H9 (cell line): ENCODE measurements at regions not wholly inside any gene's neighbourhood (a gene's known extent, or its start where the extent isn't known, plus 50 kb on each side); places are given as distances from the start of the nearest gene placed in this dataset.

Source experiments
- DNase-seq: peaks from one replicate; pipeline ENCODE4 v3.0.0-alpha.2; 2017
- H2AFZ ChIP-seq: one replicate; pipeline ENCODE4 v1.6.1; 2013; ENCODE audit warnings: mild to moderate bottlenecking, low read length, control low read depth, moderate library complexity
- H2AK5ac ChIP-seq: 2 replicates; pipeline ENCODE4 v1.6.1; 2013; ENCODE audit warnings: low read length, control low read depth, mixed read lengths; ENCODE audit not compliant: insufficient read length
- H2BK120ac ChIP-seq: one replicate; pipeline ENCODE4 v1.6.1; 2013; ENCODE audit warnings: low read depth, mild to moderate bottlenecking, low read length, control low read depth, inconsistent platforms; ENCODE audit not compliant: poor library complexity, severe bottlenecking
- H2BK12ac ChIP-seq: 2 replicates; pipeline ENCODE4 v1.6.1; 2013; ENCODE audit warnings: low read length, control low read depth, mixed read lengths, low read depth; ENCODE audit not compliant: insufficient read length
- H2BK15ac ChIP-seq: 2 replicates; pipeline ENCODE4 v1.6.1; 2013; ENCODE audit warnings: low read depth, low read length, control low read depth
- H2BK20ac ChIP-seq: one replicate; pipeline ENCODE4 v1.6.1; 2013; ENCODE audit warnings: low read depth, mild to moderate bottlenecking, low read length, control low read depth, inconsistent platforms; ENCODE audit not compliant: poor library complexity, severe bottlenecking
- H2BK5ac ChIP-seq: 2 replicates; pipeline ENCODE4 v1.6.1; 2013; ENCODE audit warnings: low read length, control low read depth, mixed read lengths; ENCODE audit not compliant: insufficient read length
- H3K14ac ChIP-seq: 2 replicates; pipeline ENCODE4 v1.6.1; 2013; ENCODE audit warnings: low read length, control low read depth; ENCODE audit not compliant: insufficient read depth
- H3K18ac ChIP-seq: 2 replicates; pipeline ENCODE4 v1.6.1; 2013; ENCODE audit warnings: low read depth, mild to moderate bottlenecking, mixed read lengths, low read length, control low read depth; ENCODE audit not compliant: insufficient read length
- H3K23ac ChIP-seq: 2 replicates; pipeline ENCODE4 v1.6.1; 2013; ENCODE audit warnings: low read length, control low read depth, mixed read lengths, low read depth; ENCODE audit not compliant: insufficient read length
- H3K23me2 ChIP-seq: 2 replicates; pipeline ENCODE4 v1.6.1; 2013; ENCODE audit warnings: low read depth, mild to moderate bottlenecking, mixed read lengths, low read length, control low read depth; ENCODE audit not compliant: insufficient read length, poor library complexity, severe bottlenecking
- H3K27ac ChIP-seq: 2 replicates; pipeline ENCODE4 v1.5.1; 2013; ENCODE audit warnings: low read length, control low read depth, mixed read lengths, low read depth; ENCODE audit not compliant: insufficient read length
- H3K27me3 ChIP-seq: 2 replicates; pipeline ENCODE4 v1.6.1; 2013; ENCODE audit warnings: low read length, control low read depth, inconsistent platforms; ENCODE audit not compliant: insufficient read depth
- H3K4ac ChIP-seq: 2 replicates; pipeline ENCODE4 v1.6.1; 2013; ENCODE audit warnings: low read depth, mild to moderate bottlenecking, control low read depth, inconsistent platforms, low read length, moderate library complexity
- H3K4me1 ChIP-seq: 2 replicates; pipeline ENCODE4 v1.6.1; 2013; ENCODE audit warnings: low read length, control low read depth, inconsistent platforms; ENCODE audit not compliant: insufficient read depth
- H3K4me2 ChIP-seq: 2 replicates; pipeline ENCODE4 v1.6.1; 2013; ENCODE audit warnings: low read length, control low read depth, mixed read lengths; ENCODE audit not compliant: insufficient read length, insufficient read depth
- H3K56ac ChIP-seq: 2 replicates; pipeline ENCODE4 v1.6.1; 2013; ENCODE audit warnings: low read depth, mild to moderate bottlenecking, mixed read lengths, low read length, control low read depth; ENCODE audit not compliant: insufficient read length
- H3K79me1 ChIP-seq: 2 replicates; pipeline ENCODE4 v1.6.1; 2013; ENCODE audit warnings: low read depth, mild to moderate bottlenecking, moderate library complexity, low read length, control low read depth, inconsistent platforms; ENCODE audit not compliant: insufficient read depth, poor library complexity, severe bottlenecking
- H3K79me2 ChIP-seq: 2 replicates; pipeline ENCODE4 v1.6.1; 2013; ENCODE audit warnings: low read length, control low read depth, inconsistent platforms; ENCODE audit not compliant: insufficient read depth
- H3K9ac ChIP-seq: 2 replicates; pipeline ENCODE4 v1.6.1; 2013; ENCODE audit warnings: low read length, control low read depth, mixed read lengths; ENCODE audit not compliant: insufficient read length; ENCODE audit errors: extremely low read depth
- H3K9me3 ChIP-seq: one replicate; pipeline ENCODE4 v1.6.1; 2013; ENCODE audit warnings: low read depth, low read length, inconsistent platforms; ENCODE audit not compliant: control insufficient read depth
- H3T11ph ChIP-seq: one replicate; pipeline ENCODE4 v1.6.1; 2013; ENCODE audit warnings: mild to moderate bottlenecking, low read length, control low read depth, inconsistent platforms
- H4K20me1 ChIP-seq: one replicate; pipeline ENCODE4 v1.6.1; 2013; ENCODE audit not compliant: control insufficient read depth, insufficient read length, insufficient read depth
- H4K5ac ChIP-seq: 2 replicates; pipeline ENCODE4 v1.6.1; 2013; ENCODE audit warnings: low read depth, mild to moderate bottlenecking, mixed read lengths, low read length, control low read depth; ENCODE audit not compliant: insufficient read length
- H4K8ac ChIP-seq: replicated peaks from 2 replicates; pipeline ENCODE4 v1.6.1; 2013; ENCODE audit warnings: low read length, control low read depth, mixed read lengths, low read depth; ENCODE audit not compliant: insufficient read length
- H4K91ac ChIP-seq: 2 replicates; pipeline ENCODE4 v1.6.1; 2013; ENCODE audit warnings: low read depth, mild to moderate bottlenecking, moderate library complexity, mixed read lengths, low read length, control low read depth; ENCODE audit not compliant: insufficient read length
- H3K27ac Mint-ChIP-seq, 3 experiments: 2 replicates in 2 of 3; 3 replicates in 1 of 3; pipeline ENCODE4 v1.8.0; 2020 to 2021; ENCODE audit warnings: mixed read lengths in 3 of 3, mild to moderate bottlenecking in 1 of 3, moderate library complexity in 1 of 3
- H3K27me3 Mint-ChIP-seq: 2 replicates; pipeline ENCODE4 v1.8.0; 2021; ENCODE audit warnings: low read depth, mild to moderate bottlenecking, moderate library complexity, mixed read lengths
- H3K36me3 Mint-ChIP-seq, 3 experiments: 2 replicates in 2 of 3; 3 replicates in 1 of 3; pipeline ENCODE4 v1.8.0; 2020 to 2021; ENCODE audit warnings: low read depth in 3 of 3, mixed read lengths in 3 of 3; ENCODE audit not compliant: insufficient read depth in 1 of 3
- H3K4me1 Mint-ChIP-seq, 2 experiments: 2 replicates each; pipeline ENCODE4 v1.8.0; 2020; ENCODE audit warnings: mixed read lengths in 2 of 2
- H3K4me3 Mint-ChIP-seq, 2 experiments: 2 replicates in 1 of 2; 3 replicates in 1 of 2; pipeline ENCODE4 v1.8.0; 2020 to 2021; ENCODE audit warnings: mild to moderate bottlenecking in 2 of 2, mixed read lengths in 2 of 2, moderate library complexity in 1 of 2
- H3K9me3 Mint-ChIP-seq, 2 experiments: 2 replicates in 1 of 2; 3 replicates in 1 of 2; pipeline ENCODE4 v1.8.0; 2020; ENCODE audit warnings: mild to moderate bottlenecking in 2 of 2, mixed read lengths in 2 of 2, moderate library complexity in 1 of 2
- WGBS: extraction: QIAGEN DNeasy Blood & Tissue Kit; methylation state at CpG from one replicate; pipeline ENCODE4 v1.1.7; 2013; ENCODE audit warnings: missing lambda C conversion rate, low lambda C conversion rate, mixed read lengths; ENCODE audit not compliant: insufficient read length; ENCODE audit errors: extremely low coverage; 5-methylcytosine and 5-hydroxymethylcytosine counted together
- TF ChIP-seq, protein P1 (sequence below): fragments of 200-600 bp; sonication (generic); conservative IDR thresholded peaks from 3 replicates; pipeline ENCODE4 v1.8.0; 2021; ENCODE audit warnings: antibody characterized with exemption, mild to moderate bottlenecking

DNA sequence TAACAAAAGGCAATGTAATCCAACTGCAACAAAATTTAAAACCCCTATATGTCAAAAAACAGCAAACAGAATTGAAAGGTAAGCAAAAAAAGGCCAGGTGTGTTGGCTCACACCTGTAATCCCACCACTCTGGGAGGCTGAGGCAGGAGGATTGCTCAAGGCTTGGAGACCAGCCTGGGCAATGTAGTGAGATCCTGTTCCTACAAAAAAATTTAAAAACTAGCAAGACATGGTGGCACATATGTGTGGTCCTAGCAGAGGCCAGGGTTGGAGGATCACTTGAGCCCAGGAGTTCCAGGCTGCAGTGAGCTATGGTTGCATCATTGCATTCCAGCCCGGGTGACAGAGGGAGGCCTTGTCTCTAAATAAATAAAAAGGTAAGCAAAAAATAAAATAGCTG, 212.1 kb upstream of the KLF14 start:
- H3K79me2 ChIP-seq, result no peaks in the 10 kb centered on the region
- no peak overlapping the region for H2BK15ac ChIP-seq
- no peak overlapping the region for H2BK20ac ChIP-seq
- H4K20me1 ChIP-seq, result no peaks in the 10 kb centered on the region
- no peaks in the 10 kb centered on the region; a peak in 1 of 5 replicates for H3K9me3 Mint-ChIP-seq
- no peak overlapping the region for H3K27ac ChIP-seq
- no peak overlapping the region for H4K91ac ChIP-seq
- H3K36me3 Mint-ChIP-seq, result no peaks in the 10 kb centered on the region; a peak in 3 of 7 replicates
- H2AFZ ChIP-seq, result no peak overlapping the region
- H3T11ph ChIP-seq, result no peak overlapping the region
- no peak overlapping the region for H3K23ac ChIP-seq
- H3K56ac ChIP-seq, result no peak overlapping the region
- H3K9me3 ChIP-seq, result no peaks in the 10 kb centered on the region
- no peaks in the 10 kb centered on the region for H3K27me3 ChIP-seq
- TF ChIP-seq, protein P1, sequence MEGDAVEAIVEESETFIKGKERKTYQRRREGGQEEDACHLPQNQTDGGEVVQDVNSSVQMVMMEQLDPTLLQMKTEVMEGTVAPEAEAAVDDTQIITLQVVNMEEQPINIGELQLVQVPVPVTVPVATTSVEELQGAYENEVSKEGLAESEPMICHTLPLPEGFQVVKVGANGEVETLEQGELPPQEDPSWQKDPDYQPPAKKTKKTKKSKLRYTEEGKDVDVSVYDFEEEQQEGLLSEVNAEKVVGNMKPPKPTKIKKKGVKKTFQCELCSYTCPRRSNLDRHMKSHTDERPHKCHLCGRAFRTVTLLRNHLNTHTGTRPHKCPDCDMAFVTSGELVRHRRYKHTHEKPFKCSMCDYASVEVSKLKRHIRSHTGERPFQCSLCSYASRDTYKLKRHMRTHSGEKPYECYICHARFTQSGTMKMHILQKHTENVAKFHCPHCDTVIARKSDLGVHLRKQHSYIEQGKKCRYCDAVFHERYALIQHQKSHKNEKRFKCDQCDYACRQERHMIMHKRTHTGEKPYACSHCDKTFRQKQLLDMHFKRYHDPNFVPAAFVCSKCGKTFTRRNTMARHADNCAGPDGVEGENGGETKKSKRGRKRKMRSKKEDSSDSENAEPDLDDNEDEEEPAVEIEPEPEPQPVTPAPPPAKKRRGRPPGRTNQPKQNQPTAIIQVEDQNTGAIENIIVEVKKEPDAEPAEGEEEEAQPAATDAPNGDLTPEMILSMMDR, result no peak
- peaks cover 10 to 16% of the 10 kb centered on the region in 2 experiments for H3K4me1 Mint-ChIP-seq
- H2BK12ac ChIP-seq, result no peak overlapping the region
- no peaks in the 10 kb centered on the region for H3K79me1 ChIP-seq
- H3K4me3 Mint-ChIP-seq, result no peak overlapping the region
- no peak overlapping the region for H2BK5ac ChIP-seq
- no CpG with 5 or more reads among the region's 1 CpG for WGBS
- DNase-seq, result no peak
- H3K23me2 ChIP-seq, result no peaks in the 10 kb centered on the region
- H2BK120ac ChIP-seq, result no peak overlapping the region
- H3K27ac Mint-ChIP-seq, result peak overlapping the region in 1 of 3 experiments; percentile 17; a peak in 1 of 7 replicates
- H4K5ac ChIP-seq, result no peak overlapping the region
- H4K8ac ChIP-seq, result no peak overlapping the region
- no peak overlapping the region for H3K4ac ChIP-seq
- no peak overlapping the region for H2AK5ac ChIP-seq
- H3K14ac ChIP-seq, result no peak overlapping the region
- 0 out of 2 replicates have a peak, but pooled peaks cover 2% of the 10 kb centered on the region for H3K4me1 ChIP-seq
- H3K27me3 Mint-ChIP-seq, result no peaks in the 10 kb centered on the region
- H3K9ac ChIP-seq, result no peak overlapping the region
- H3K18ac ChIP-seq, result no peak overlapping the region
- H3K4me2 ChIP-seq, result no peak overlapping the region
